GM19467 (cell line): ENCODE measurements at regions not wholly inside any gene's neighbourhood (a gene's known extent, or its start where the extent isn't known, plus 50 kb on each side); places are given as distances from the start of the nearest gene placed in this dataset.

ENCODE experiments used
- ATAC-seq: cut with Tn5 transposase; IDR thresholded peaks from one replicate; pipeline ENCODE4 v1.9.1; 2021; ENCODE audit warnings: mild to moderate bottlenecking, moderate library complexity; ENCODE audit not compliant: unreplicated experiment

DNA sequence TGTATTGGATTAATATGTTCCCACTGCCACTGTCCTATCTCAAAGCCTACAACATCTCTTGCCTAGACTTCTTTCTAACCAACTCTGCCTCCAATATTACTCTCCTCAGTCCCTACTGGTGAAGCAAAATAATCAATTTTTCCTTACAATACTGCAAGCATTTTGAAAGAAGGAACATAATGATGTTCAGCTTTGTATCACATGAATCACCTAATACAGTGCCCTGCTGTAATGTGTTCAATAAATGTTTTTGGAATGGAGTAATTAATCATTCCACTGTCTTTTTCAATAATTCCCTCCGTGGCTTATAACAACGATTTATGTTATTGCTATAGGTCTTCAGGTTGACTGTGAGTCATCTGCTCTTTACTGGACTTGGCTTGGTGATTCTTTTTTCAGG lies 356.4 kb downstream of the TDRD15 start:
- no peak for ATAC-seq

- no peak for ATAC-seq
Measured at GRCh38 chr2:21484643-21485042, 360.9 kb downstream of the TDRD15 start.

DNA sequence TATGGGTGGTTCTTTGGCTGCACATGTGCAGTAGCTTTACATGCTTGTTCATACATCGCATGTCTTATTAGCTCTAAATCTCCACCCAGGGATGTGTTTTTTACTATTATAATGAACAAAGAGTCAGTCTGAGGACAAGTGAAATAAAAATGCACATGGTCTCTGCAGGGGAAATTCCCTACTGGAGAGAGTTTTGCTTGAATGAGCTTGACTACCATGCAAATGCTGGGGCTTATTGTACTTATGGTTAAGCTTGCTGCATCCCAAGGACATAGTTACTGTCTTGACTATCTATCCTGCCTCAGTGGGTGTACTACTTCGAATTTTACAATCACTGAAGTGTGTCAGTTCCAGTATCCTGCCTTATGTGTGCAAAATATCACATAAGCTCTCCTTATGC lies 362.7 kb downstream of the TDRD15 start:
- no peak for ATAC-seq

DNA sequence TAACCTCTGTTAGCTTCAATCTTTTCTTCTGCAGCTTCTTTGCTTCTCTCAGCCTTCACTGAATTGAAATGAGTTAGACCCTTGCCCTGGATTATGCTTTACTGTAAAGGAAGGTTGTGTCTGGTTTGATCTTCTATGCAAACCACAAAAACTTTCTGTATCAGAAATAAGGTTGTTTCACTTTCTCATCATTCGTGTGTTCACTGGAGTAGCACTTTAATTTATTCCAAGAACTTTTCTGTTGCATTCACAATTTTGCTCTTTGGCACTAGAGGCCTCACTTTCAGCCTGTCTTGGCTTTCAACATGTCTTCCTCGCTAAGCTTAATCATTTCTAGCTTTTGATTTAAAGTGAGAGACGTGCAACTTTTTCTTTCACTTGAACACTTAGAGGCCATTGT lies 365.3 kb downstream of the TDRD15 start:
- no peak for ATAC-seq

DNA sequence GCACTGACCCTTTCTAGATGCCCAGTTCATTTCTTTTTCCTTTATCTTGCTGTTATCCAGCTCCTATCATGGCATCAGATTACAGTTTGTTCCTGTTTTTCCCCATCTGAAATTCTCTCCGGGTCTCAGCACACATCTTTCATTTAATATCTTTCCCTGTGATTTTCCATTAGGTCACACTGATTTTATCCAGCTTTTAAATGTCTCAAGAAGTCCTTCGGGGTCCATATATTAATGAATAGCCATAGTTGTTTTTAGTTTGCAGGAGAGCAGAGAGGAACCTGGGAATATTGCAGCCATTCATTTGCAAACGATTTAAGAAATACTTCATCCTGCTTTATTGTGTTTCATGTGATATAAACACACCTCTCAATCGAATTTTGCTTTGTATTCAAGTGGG lies 374.2 kb downstream of the TDRD15 start:
- ATAC-seq, result no peak

GRCh38 chr2:21500401-21500945 lies 376.7 kb downstream of the TDRD15 start:
- no peak for ATAC-seq

DNA sequence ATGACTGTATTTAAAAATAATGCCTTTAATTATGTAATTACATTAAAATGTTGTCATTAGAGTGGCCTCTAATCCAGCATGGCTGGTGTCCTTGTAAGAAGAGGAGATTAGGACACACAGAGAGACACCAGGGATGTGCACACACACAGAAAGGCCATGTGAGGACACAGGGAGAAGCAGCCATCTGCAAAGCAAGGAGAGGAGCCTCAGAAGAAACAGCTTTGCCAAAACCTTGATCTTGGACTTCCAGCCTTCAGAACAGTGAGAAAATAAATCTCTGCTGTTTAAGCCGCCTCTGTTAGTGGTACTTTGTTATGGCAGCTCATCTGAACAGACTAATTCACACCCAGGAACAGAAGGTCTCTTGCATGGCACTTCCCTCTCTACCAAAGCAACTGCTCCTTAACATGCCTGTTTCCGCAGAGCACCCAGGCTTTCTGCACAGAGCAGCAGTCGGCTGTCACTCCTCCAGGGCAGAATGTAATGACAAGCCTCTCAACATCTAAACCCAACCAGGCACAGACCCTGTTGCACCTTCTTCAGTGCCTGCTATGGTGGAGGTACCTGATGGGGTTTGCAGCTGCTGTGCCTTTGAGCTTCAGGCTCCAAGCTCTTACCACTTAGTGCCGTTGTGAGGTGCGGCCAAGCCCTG lies 377.7 kb downstream of the TDRD15 start:
- ATAC-seq, result no peak

GRCh38 chr2:21515903-21516302 lies 392.1 kb downstream of the TDRD15 start:
- no peak for ATAC-seq

- ATAC-seq, result no peak
Measured at GRCh38 chr2:21519412-21519811, 395.6 kb downstream of the TDRD15 start.

GRCh38 chr2:21519821-21520220 lies 396.1 kb downstream of the TDRD15 start:
- ATAC-seq, result no peak

DNA sequence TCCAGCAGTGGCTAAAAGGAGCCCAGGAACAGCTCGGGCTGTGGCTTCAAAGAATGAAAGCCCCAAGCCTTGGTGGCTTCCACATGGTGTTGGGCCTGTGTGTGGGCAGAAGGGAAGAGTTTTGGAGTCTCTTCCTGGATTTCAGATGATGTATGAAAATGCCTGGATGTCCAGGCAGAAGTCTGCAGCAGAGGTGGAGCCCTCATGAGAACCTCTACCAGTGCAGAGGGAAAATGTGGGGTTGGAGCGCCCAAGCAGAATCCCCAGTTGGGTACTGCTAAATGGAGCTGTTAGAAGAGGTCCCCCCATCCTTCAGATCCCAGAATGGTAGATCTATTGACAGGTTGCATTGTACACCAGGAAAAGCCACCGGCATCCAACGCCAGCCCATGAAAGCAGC lies 412.1 kb downstream of the TDRD15 start:
- ATAC-seq, result no peak

DNA sequence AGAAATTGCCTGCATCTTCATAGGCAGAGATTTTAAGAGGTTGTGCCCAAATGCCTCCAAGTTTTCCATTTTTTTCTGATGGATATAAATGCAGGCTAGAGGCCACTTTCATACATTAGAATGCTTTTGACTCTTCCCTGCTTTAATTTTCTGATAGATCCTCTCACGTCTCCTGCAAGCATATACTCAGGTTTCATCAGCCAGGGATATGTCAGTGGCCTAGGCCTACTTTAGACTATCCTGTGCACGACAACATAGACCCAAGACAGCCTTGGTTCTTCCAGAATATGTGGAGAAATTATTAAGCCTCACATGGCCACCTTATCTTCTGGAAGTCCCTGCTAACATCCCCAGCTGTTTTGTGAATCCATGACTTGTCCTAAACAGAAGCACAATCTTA lies 415.9 kb downstream of the TDRD15 start:
- no peak for ATAC-seq

GRCh38 chr2:21543630-21544029 lies 419.9 kb downstream of the TDRD15 start:
- no peak for ATAC-seq

- ATAC-seq, result no peak
Measured at GRCh38 chr2:21544392-21544791, 420.6 kb downstream of the TDRD15 start.

- ATAC-seq, result no peak
Measured at GRCh38 chr2:21552981-21553380, 429.2 kb downstream of the TDRD15 start.

- ATAC-seq, result no peak
Measured at GRCh38 chr2:21559351-21559750, 435.6 kb downstream of the TDRD15 start.

GRCh38 chr2:21561965-21562364 lies 438.2 kb downstream of the TDRD15 start:
- no peak for ATAC-seq

DNA sequence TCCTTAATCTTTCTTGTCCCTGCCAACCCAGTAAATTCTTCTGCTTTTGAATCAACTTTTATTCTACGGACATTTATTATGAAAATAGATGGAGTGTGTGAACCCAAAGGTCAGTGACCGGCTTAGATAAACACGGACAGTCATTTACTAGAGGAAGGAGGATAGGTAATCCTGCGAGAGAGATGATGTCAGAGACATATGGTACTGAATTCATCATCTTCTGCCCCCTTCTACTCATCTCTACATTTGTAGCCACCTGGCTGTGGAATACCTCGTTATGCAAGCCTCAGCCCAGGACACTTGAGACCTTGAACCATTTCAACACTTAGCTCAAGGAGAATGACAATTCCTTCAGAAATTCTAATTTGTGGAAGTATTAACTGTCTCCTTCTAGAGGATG lies 443.6 kb downstream of the TDRD15 start:
- no peak for ATAC-seq

GRCh38 chr2:21571686-21572085 lies 447.9 kb downstream of the TDRD15 start:
- ATAC-seq, result no peak

DNA sequence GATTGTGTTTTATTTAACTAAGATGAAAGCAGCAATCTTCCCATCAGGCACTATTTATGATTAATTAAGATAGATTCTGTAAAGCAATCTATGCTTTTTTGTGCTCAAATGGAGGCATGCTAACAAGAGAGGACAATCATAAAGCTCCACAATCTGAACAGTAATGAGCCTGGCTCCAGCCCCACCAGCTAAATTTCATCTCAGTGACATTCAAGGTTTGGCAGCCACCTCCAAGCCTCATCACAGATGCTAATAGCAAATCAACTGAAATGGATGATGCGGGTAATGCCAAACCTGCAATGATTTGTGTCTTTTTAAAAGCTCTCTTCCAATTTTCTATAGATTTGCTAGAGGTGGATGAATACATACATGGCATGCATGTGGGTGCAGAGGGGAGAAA lies 456.6 kb downstream of the TDRD15 start:
- no peak for ATAC-seq

- no peak for ATAC-seq
Measured at GRCh38 chr2:21585881-21586280, 462.1 kb downstream of the TDRD15 start.

DNA sequence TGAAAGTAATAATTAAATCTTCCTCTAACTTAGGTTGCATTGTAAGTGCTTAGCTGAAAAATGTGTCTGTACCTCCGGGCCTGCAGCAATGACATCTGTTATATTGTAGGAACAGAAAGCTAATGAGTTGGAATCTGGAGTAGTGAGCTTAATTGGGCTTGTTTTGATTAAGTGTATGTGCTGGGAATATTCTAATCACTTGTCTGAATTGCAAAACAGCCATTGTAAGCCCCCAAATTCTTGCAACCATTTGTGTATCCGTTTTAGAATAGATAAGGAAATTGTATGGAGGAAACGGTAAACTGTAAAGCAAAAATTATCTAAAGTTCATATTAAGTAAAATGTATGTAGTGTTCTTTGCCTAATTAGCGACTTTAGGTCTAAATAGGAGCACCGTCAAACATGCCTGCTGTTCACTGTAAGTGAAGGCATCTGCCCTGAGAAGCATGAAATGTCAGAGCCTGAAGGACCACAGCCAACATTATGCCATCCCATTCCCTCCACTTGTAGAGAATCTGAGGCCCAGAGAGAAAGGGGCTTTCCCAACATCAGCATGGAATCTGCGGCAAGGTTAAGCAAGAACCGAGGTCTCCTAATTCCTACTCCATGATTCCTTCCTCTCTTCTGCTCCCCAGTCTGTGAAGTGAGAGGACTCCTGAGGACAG lies 466.4 kb downstream of the TDRD15 start:
- ATAC-seq, result no peak

DNA sequence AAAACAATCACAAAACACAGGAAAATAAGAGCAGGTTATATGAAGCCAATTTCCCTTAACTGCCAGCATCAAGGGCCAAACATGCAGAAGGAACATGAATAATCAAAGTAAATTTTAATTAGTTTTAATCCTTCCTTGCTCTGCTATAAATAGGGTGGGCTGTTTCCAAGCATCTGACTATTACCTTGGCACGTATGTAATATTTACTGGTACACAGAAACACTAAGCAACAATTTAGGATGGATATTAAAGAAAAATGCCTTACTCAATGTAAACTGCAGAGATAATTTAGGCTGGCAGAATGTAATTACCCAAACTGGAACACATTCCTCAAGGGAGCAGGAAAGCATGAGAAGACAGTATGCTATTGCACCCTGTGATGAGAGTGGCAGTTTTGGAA lies 468.2 kb downstream of the TDRD15 start:
- ATAC-seq, result no peak
